ENCODE measurements at regions not wholly inside any gene's neighbourhood (a gene's known extent, or its start where the extent isn't known, plus 50 kb on each side); places are given as distances from the start of the nearest gene placed in this dataset.

GRCh38 chr15:62476163-62476562 is 311.1 kb upstream of the C2CD4B start:
- H3K9me3 ChIP-seq (ENCODE audit: low read length), result no peaks in the 10 kb centered on the region
- no peaks in the 10 kb centered on the region for H3K79me2 ChIP-seq (replicated peaks; ENCODE audit: insufficient read depth, low read length)
- no peaks in the 10 kb centered on the region for H4K20me1 ChIP-seq (ENCODE audit: insufficient read depth)
- H3K36me3 ChIP-seq (ENCODE audit: insufficient read depth, low read length), result no peaks in the 10 kb centered on the region
- H2AFZ ChIP-seq (ENCODE audit: low read depth, low read length), result no peak overlapping the region
- H3F3A ChIP-seq (ENCODE audit: insufficient read depth, low read length, poor library complexity, severe bottlenecking), result no peaks in the 10 kb centered on the region
- no peaks in the 10 kb centered on the region for H3K27me3 ChIP-seq (ENCODE audit: insufficient read depth, low read depth, low read length)
- H3K27ac ChIP-seq (ENCODE audit: low read length), result no peak overlapping the region
- TF ChIP-seq, protein P1, sequence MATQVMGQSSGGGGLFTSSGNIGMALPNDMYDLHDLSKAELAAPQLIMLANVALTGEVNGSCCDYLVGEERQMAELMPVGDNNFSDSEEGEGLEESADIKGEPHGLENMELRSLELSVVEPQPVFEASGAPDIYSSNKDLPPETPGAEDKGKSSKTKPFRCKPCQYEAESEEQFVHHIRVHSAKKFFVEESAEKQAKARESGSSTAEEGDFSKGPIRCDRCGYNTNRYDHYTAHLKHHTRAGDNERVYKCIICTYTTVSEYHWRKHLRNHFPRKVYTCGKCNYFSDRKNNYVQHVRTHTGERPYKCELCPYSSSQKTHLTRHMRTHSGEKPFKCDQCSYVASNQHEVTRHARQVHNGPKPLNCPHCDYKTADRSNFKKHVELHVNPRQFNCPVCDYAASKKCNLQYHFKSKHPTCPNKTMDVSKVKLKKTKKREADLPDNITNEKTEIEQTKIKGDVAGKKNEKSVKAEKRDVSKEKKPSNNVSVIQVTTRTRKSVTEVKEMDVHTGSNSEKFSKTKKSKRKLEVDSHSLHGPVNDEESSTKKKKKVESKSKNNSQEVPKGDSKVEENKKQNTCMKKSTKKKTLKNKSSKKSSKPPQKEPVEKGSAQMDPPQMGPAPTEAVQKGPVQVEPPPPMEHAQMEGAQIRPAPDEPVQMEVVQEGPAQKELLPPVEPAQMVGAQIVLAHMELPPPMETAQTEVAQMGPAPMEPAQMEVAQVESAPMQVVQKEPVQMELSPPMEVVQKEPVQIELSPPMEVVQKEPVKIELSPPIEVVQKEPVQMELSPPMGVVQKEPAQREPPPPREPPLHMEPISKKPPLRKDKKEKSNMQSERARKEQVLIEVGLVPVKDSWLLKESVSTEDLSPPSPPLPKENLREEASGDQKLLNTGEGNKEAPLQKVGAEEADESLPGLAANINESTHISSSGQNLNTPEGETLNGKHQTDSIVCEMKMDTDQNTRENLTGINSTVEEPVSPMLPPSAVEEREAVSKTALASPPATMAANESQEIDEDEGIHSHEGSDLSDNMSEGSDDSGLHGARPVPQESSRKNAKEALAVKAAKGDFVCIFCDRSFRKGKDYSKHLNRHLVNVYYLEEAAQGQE (IDR thresholded peaks at IDR 0.05; ENCODE audit: borderline replicate concordance), result no peak
- no peak for TF ChIP-seq EP300 (conservative IDR thresholded peaks at IDR 0.05; ENCODE audit: poor library complexity, severe bottlenecking)
- no peak for TF ChIP-seq RAD21 (conservative IDR thresholded peaks at IDR 0.05)
- TF ChIP-seq MXI1 (conservative IDR thresholded peaks at IDR 0.05; ENCODE audit: poor library complexity, severe bottlenecking), result no peak
- TF ChIP-seq SMC3 (conservative IDR thresholded peaks at IDR 0.05; ENCODE audit: poor library complexity), result no peak
- TF ChIP-seq TAF1 (IDR thresholded peaks at IDR 0.05; ENCODE audit: low read depth), result no peak
- TF ChIP-seq EZH2 (IDR thresholded peaks at IDR 0.05; ENCODE audit: borderline replicate concordance, insufficient read depth, low read length, poor library complexity, severe bottlenecking), result no peak
- no peak for TF ChIP-seq POLR2AphosphoS5 (IDR thresholded peaks at IDR 0.05)
- TF ChIP-seq, protein P2, sequence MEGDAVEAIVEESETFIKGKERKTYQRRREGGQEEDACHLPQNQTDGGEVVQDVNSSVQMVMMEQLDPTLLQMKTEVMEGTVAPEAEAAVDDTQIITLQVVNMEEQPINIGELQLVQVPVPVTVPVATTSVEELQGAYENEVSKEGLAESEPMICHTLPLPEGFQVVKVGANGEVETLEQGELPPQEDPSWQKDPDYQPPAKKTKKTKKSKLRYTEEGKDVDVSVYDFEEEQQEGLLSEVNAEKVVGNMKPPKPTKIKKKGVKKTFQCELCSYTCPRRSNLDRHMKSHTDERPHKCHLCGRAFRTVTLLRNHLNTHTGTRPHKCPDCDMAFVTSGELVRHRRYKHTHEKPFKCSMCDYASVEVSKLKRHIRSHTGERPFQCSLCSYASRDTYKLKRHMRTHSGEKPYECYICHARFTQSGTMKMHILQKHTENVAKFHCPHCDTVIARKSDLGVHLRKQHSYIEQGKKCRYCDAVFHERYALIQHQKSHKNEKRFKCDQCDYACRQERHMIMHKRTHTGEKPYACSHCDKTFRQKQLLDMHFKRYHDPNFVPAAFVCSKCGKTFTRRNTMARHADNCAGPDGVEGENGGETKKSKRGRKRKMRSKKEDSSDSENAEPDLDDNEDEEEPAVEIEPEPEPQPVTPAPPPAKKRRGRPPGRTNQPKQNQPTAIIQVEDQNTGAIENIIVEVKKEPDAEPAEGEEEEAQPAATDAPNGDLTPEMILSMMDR (IDR thresholded peaks at IDR 0.05; ENCODE audit: poor library complexity, severe bottlenecking), result no peak
- H3K4me3 ChIP-seq (ENCODE audit: low read length), result no peak overlapping the region
- H3K9ac ChIP-seq (ENCODE audit: low read length), result no peak overlapping the region
- no peak overlapping the region for H3K4me2 ChIP-seq (ENCODE audit: low read length)
- no peaks in the 10 kb centered on the region for H3K9me2 ChIP-seq (ENCODE audit: insufficient read depth, low read length)

GRCh38 chr15:62477929-62478328 is 312.8 kb upstream of the C2CD4B start:
- Histone ChIP-seq H3K27me3 (ENCODE audit: insufficient read depth, low read depth, low read length) (no peaks in the 10 kb centered on the region), H4K20me1 (ENCODE audit: insufficient read depth) (no peaks in the 10 kb centered on the region), H2AFZ (ENCODE audit: low read depth, low read length) (no peak overlapping the region), H3K9me3 (ENCODE audit: low read length) (no peaks in the 10 kb centered on the region), H3K9me2 (ENCODE audit: insufficient read depth, low read length) (no peaks in the 10 kb centered on the region), H3K36me3 (ENCODE audit: insufficient read depth, low read length) (no peaks in the 10 kb centered on the region), H3K4me3 (ENCODE audit: low read length) (no peak overlapping the region), H3K9ac (ENCODE audit: low read length) (no peak overlapping the region), H3K27ac (ENCODE audit: low read length) (no peak overlapping the region), H3K79me2 (replicated peaks; ENCODE audit: insufficient read depth, low read length) (no peaks in the 10 kb centered on the region), H3F3A (ENCODE audit: insufficient read depth, low read length, poor library complexity, severe bottlenecking) (no peaks in the 10 kb centered on the region), H3K4me2 (ENCODE audit: low read length) (no peak overlapping the region)
- TF ChIP-seq, protein P1 (IDR thresholded peaks at IDR 0.05; ENCODE audit: borderline replicate concordance), result no peak
- TF ChIP-seq POLR2AphosphoS5 (IDR thresholded peaks at IDR 0.05) (no peak), EP300 (conservative IDR thresholded peaks at IDR 0.05; ENCODE audit: poor library complexity, severe bottlenecking) (no peak), TAF1 (IDR thresholded peaks at IDR 0.05; ENCODE audit: low read depth) (no peak), EZH2 (IDR thresholded peaks at IDR 0.05; ENCODE audit: borderline replicate concordance, insufficient read depth, low read length, poor library complexity, severe bottlenecking) (no peak), RAD21 (conservative IDR thresholded peaks at IDR 0.05) (no peak), SMC3 (conservative IDR thresholded peaks at IDR 0.05; ENCODE audit: poor library complexity) (no peak), MXI1 (conservative IDR thresholded peaks at IDR 0.05; ENCODE audit: poor library complexity, severe bottlenecking) (no peak)
- TF ChIP-seq, protein P2 (IDR thresholded peaks at IDR 0.05; ENCODE audit: poor library complexity, severe bottlenecking), result no peak
